Keratinocyte (primary cell): ENCODE measurements at regions not wholly inside any gene's neighbourhood (a gene's known extent, or its start where the extent isn't known, plus 50 kb on each side); places are given as distances from the start of the nearest gene placed in this dataset.

ENCODE experiments used
- CTCF ChIP-seq, 3 experiments: IDR thresholded peaks in 1 of 3; conservative IDR thresholded peaks in 1 of 3; optimal IDR thresholded peaks in 1 of 3; 2 replicates in 2 of 3; 3 replicates in 1 of 3; pipeline versions ENCODE3 to v1.5.1; 2011; ENCODE audit warnings: low read length in 3 of 3, mild to moderate bottlenecking in 3 of 3, moderate library complexity in 2 of 3, control low read depth in 1 of 3, inconsistent platforms in 1 of 3; ENCODE audit not compliant: insufficient read depth in 2 of 3; ENCODE audit errors: extremely low read depth in 1 of 3
- EZH2 ChIP-seq: IDR thresholded peaks from one replicate; pipeline ENCODE4 v1.6.1; 2012; ENCODE audit warnings: inconsistent platforms, mild to moderate bottlenecking, low read length, moderate library complexity

- no peak for TF ChIP-seq CTCF (optimal IDR thresholded peaks at IDR 0.05 in 1 of 3, IDR thresholded peaks at IDR 0.05 in 1 of 3, conservative IDR thresholded peaks at IDR 0.05 in 1 of 3; ENCODE audit: extremely low read depth in 1 of 3, insufficient read depth in 2 of 3, low read length in 3 of 3)
- TF ChIP-seq EZH2: no peak
These were observed 74.7 kb upstream of the AKT3 start for GRCh38 chr1:243924588-243925349.
